Hematopoietic multipotent progenitor cell treated with erythropoietin and hydrocortisone succinate and interleukin-3 and kit ligand, for 6 days (in vitro differentiated cells): ENCODE measurements at regions not wholly inside any gene's neighbourhood (a gene's known extent, or its start where the extent isn't known, plus 50 kb on each side); places are given as distances from the start of the nearest gene placed in this dataset.
A peak's percentile ranks its signal among the peaks of the same experiment; 100 is the strongest.
"Not testable (repeated sequence)": the region's sequence is repeated elsewhere in the genome, so short reads cannot be mapped to it uniquely, and the experiment has no call there.

Experiments used
- DNase-seq: peaks from one replicate; pipeline ENCODE4 v3.0.0-alpha.2; 2015

- no peak for DNase-seq
Measured at GRCh38 chr12:18794000-18794399, 56.1 kb downstream of the CAPZA3 start.

- no peak for DNase-seq
Measured at GRCh38 chr12:18797604-18798003, 59.7 kb downstream of the CAPZA3 start.

GRCh38 chr12:18798535-18799361, 60.8 kb downstream of the CAPZA3 start:
- DNase-seq, result no peak

- no peak for DNase-seq
Measured at GRCh38 chr12:18799561-18799960, 61.6 kb downstream of the CAPZA3 start.

GRCh38 chr12:18805516-18806248, 67.8 kb downstream of the CAPZA3 start:
- no peak for DNase-seq

- DNase-seq, result no peak
Measured at GRCh38 chr12:18807714-18808113, 69.8 kb downstream of the CAPZA3 start.

GRCh38 chr12:18808221-18808620, 70.3 kb downstream of the CAPZA3 start:
- no peak for DNase-seq

GRCh38 chr12:18810537-18811253, 72.8 kb downstream of the CAPZA3 start:
- no peak for DNase-seq

- peak; percentile 70 for DNase-seq
Measured at GRCh38 chr12:18811273-18811672, 73.4 kb downstream of the CAPZA3 start.

- no peak for DNase-seq
Measured at GRCh38 chr12:18813753-18814152, 75.8 kb downstream of the CAPZA3 start.

GRCh38 chr12:18818579-18819268, 80.8 kb downstream of the CAPZA3 start:
- DNase-seq, result no peak

GRCh38 chr12:18819484-18819883, 81.6 kb downstream of the CAPZA3 start:
- DNase-seq, result no peak

- DNase-seq, result peak; percentile 27
Measured at GRCh38 chr12:18823461-18823860, 85.5 kb downstream of the CAPZA3 start.

- peak; percentile 93 for DNase-seq
Measured at GRCh38 chr12:18824287-18824686, 86.4 kb downstream of the CAPZA3 start.

- no peak for DNase-seq
Measured at GRCh38 chr12:18825138-18825537, 87.2 kb downstream of the CAPZA3 start.

GRCh38 chr12:18827913-18828312, 90.0 kb downstream of the CAPZA3 start:
- DNase-seq, result no peak

GRCh38 chr12:18828483-18828882, 90.6 kb downstream of the CAPZA3 start:
- no peak for DNase-seq

- no peak for DNase-seq
Measured at GRCh38 chr12:18828987-18829386, 91.1 kb downstream of the CAPZA3 start.

- not testable (repeated sequence) for DNase-seq
Measured at GRCh38 chr12:18832932-18833331, 95.0 kb downstream of the CAPZA3 start.

GRCh38 chr12:18837025-18837424, 99.1 kb downstream of the CAPZA3 start:
- no peak for DNase-seq

GRCh38 chr12:18837505-18837904, 99.6 kb downstream of the CAPZA3 start:
- no peak for DNase-seq

GRCh38 chr12:18840997-18841396, 103.1 kb downstream of the CAPZA3 start:
- peak; percentile 55 for DNase-seq

GRCh38 chr12:18849080-18849479, 111.2 kb downstream of the CAPZA3 start:
- no peak for DNase-seq
